Pancreas (tissue), 10 donors: ENCODE measurements at regions not wholly inside any gene's neighbourhood (a gene's known extent, or its start where the extent isn't known, plus 50 kb on each side); places are given as distances from the start of the nearest gene placed in this dataset.

Source experiments
- ATAC-seq, 4 donors: fragments of 200-7000 bp; cut with Tn5 transposase; one replicate each; pipeline versions ENCODE4 v1.8.0 to v1.9.1; 2020; ENCODE audit warnings: mild to moderate bottlenecking in 4 of 4, moderate library complexity in 4 of 4
- DNase-seq, 6 donors: peaks; one replicate each; pipeline ENCODE4 v3.0.0-alpha.2; 2020
- FAIRE-seq: peaks from 2 replicates; lab custom pipeline; 2012; peaks lifted over from hg19 to GRCh38; lab: Jason Lieb, UNC
- H3K27ac ChIP-seq, 4 donors: fragments of 200-600 bp; sonication (generic); 1 replicate in 3 of 4; 2 replicates in 1 of 4; pipeline versions ENCODE4 v1.5.0 to v1.8.0; 2020
- H3K27me3 ChIP-seq, 4 donors: fragments of 200-600 bp; one replicate each; pipeline ENCODE4 v1.8.0; 2021
- H3K36me3 ChIP-seq, 3 donors: fragments of 200-600 bp; sonication (generic) in 1 of 3; one replicate each; pipeline versions ENCODE4 v1.5.0 to v1.8.0; 2020 to 2021
- H3K4me1 ChIP-seq, 3 donors: fragments of 200-600 bp; one replicate each; pipeline ENCODE4 v1.8.0; 2021
- H3K4me3 ChIP-seq, 4 donors: fragments of 200-600 bp; sonication (generic) in 2 of 4; one replicate each; pipeline versions ENCODE4 v1.5.0 to v1.8.0; 2020 to 2021
- H3K9me3 ChIP-seq, 4 donors: fragments of 200-600 bp; one replicate each; pipeline ENCODE4 v1.8.0; 2021
- WGBS, 2 donors: extraction: QIAGEN DNeasy Blood & Tissue Kit; methylation state at CpG; one replicate each; pipeline ENCODE4 v1.1.7; 2013; 5-methylcytosine and 5-hydroxymethylcytosine counted together
- intact Hi-C, 3 donors: fragments of 100-400 bp; cut with DNase I; formaldehyde crosslinking; loops; one replicate each; pipeline versions ENCODE4 v1.11.1 to v1.14.2; 2022
- TF ChIP-seq, protein P1 (sequence below), 4 donors: fragments of 200-600 bp; sonication (generic) in 3 of 4; IDR thresholded peaks; one replicate each; pipeline versions ENCODE4 v1.5.0 to v1.8.0; 2021; ENCODE audit warnings: antibody characterized with exemption in 4 of 4
- donor health status: healthy with polysubstance abuse.
- donor health status: DM: no; HTN: no; CAD: no; lungs with moderate emphysema.
- donor health status: DM: no; HTN: no; CAD: no.
- donor health status: control.
- donor health status: control.
- donor health status: Bipolar disorder and iron deficiency.
- donor health status: DM: yes; HTN: yes; CAD: no.
- donor health status: DM: no; HTN: no; CAD: no.
- donor health status: DM: no; HTN: no; CAD: no.
- donor health status: DM: yes; HTN: yes; CAD: no.

- 15 to 17% methylated on average over 1 of the region's 1 CpG for WGBS, 2 donors
- FAIRE-seq (no peak), DNase-seq (no peak), ATAC-seq (no peak)
- no peak overlapping the region for H3K4me3 ChIP-seq
- intact Hi-C loops, result no loop called here
- TF ChIP-seq, protein P1, sequence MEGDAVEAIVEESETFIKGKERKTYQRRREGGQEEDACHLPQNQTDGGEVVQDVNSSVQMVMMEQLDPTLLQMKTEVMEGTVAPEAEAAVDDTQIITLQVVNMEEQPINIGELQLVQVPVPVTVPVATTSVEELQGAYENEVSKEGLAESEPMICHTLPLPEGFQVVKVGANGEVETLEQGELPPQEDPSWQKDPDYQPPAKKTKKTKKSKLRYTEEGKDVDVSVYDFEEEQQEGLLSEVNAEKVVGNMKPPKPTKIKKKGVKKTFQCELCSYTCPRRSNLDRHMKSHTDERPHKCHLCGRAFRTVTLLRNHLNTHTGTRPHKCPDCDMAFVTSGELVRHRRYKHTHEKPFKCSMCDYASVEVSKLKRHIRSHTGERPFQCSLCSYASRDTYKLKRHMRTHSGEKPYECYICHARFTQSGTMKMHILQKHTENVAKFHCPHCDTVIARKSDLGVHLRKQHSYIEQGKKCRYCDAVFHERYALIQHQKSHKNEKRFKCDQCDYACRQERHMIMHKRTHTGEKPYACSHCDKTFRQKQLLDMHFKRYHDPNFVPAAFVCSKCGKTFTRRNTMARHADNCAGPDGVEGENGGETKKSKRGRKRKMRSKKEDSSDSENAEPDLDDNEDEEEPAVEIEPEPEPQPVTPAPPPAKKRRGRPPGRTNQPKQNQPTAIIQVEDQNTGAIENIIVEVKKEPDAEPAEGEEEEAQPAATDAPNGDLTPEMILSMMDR (IDR thresholded peaks at IDR 0.05), result no peak
- H3K9me3 ChIP-seq, result no peaks in the 10 kb centered on the region
- H3K27ac ChIP-seq, result no peak overlapping the region
- H3K27me3 ChIP-seq, result no peaks in the 10 kb centered on the region
- no peaks in the 10 kb centered on the region for H3K4me1 ChIP-seq
- H3K36me3 ChIP-seq, result no peaks in the 10 kb centered on the region
Measured at GRCh38 chr4:34676400-34676799, 1567.9 kb downstream of the ARAP2 start.

DNA sequence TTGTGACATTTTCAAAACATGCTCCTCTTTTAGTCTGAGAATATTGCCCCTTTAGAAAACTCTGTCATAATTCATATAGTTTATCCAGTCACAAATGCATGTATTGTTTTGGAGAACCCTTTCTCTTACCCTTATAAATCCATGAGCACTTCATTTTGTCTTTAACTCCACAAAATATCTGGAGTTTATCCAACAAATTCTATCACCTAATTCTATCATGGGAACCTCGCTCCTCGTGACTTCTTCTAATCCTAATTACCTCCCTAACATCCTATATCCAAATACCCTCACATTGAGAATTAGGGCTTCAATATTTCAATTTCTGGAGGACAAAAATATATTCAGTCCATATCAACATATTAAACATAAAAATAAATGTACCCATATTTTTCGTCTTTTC, 1565.9 kb downstream of the ARAP2 start:
- H3K4me3 ChIP-seq, result no peak overlapping the region
- DNase-seq, result no peak
- H3K36me3 ChIP-seq, result no peaks in the 10 kb centered on the region
- 53 to 62% methylated on average over 3 of the region's 3 CpGs for WGBS, 2 donors
- no peaks in the 10 kb centered on the region for H3K4me1 ChIP-seq
- H3K27me3 ChIP-seq, result no peaks in the 10 kb centered on the region
- H3K27ac ChIP-seq, result no peak overlapping the region
- intact Hi-C loops, result no loop called here
- no peaks in the 10 kb centered on the region for H3K9me3 ChIP-seq
- ATAC-seq, result no peak
- no peak for FAIRE-seq
- TF ChIP-seq, protein P1 (IDR thresholded peaks at IDR 0.05), result no peak

- Histone ChIP-seq H3K4me3 (no peak overlapping the region), H3K27me3 (no peaks in the 10 kb centered on the region), H3K27ac (no peak overlapping the region), H3K4me1 (no peaks in the 10 kb centered on the region), H3K9me3 (no peaks in the 10 kb centered on the region), H3K36me3 (no peaks in the 10 kb centered on the region)
- 73 to 92% methylated on average over 7 of the region's 7 CpGs for WGBS, 2 donors
- DNase-seq, result no peak
- no peak for ATAC-seq
- intact Hi-C loops, result no loop called here
- TF ChIP-seq, protein P1 (IDR thresholded peaks at IDR 0.05), result no peak
- no peak for FAIRE-seq
Measured at GRCh38 chr4:34679228-34679627, 1565.1 kb downstream of the ARAP2 start.

DNA sequence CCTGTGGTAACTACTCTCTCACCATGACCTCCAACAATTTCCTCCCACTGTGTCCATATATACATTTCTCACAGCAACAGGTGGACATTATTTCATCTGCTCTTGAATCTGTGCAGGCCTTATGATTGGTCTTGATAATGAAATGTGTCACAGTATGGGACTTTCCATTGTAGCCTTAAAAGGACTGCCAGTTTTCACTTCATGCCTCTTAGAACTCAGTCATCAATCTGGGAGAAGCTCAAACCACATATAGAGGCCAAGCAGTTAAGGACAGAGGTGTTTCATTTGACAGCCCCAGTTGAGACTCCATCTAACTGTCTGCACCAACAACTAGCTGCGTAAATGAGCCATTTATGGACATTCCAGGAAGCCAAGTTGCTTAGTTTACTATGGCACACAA, 1534.8 kb downstream of the ARAP2 start:
- ATAC-seq (no peak), DNase-seq (no peak), FAIRE-seq (no peak)
- no peak overlapping the region for H3K4me3 ChIP-seq
- no peaks in the 10 kb centered on the region for H3K27me3 ChIP-seq
- no peaks in the 10 kb centered on the region for H3K4me1 ChIP-seq
- H3K36me3 ChIP-seq, result no peaks in the 10 kb centered on the region
- no peaks in the 10 kb centered on the region for H3K9me3 ChIP-seq
- TF ChIP-seq, protein P1 (IDR thresholded peaks at IDR 0.05), result no peak
- H3K27ac ChIP-seq, result no peak overlapping the region
- 76 to 83% methylated on average over 1 of the region's 1 CpG for WGBS, 2 donors
- intact Hi-C loops, result no loop called here

DNA sequence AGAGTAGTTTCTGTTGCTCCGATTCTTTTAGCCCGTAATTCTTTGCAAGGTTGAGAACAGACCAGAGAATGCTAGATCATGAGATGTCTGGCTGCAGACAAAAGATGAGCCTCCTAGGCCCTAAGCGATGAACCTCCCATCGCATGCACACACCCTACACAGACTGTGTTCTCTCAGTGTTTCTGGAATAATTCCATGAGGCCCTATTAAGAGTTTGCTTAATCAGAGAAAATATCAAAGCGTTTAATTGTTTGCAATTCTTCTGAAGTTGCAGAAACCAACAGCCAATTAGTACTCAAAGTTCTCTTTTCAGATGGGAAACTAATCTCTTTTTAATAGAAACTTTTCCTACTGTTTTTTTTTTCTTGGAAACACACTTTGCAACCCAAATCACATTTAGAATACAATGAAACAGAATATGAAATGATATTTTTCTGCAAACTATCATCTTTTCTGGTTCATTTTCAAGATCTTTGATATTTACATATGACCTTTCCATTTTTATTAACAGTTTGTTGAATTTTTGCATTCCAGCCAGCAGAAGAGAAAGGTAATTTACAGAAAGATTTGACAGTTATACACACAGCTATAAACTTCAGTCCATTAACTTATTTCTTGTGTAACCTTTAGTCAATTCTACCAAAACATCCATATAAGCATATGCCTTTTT, 1525.6 kb downstream of the ARAP2 start:
- FAIRE-seq, result no peak
- no peak overlapping the region for H3K27ac ChIP-seq
- H3K4me3 ChIP-seq, result no peak overlapping the region
- no peaks in the 10 kb centered on the region for H3K4me1 ChIP-seq
- H3K9me3 ChIP-seq, result no peaks in the 10 kb centered on the region
- WGBS, 2 donors, result 74 to 75% methylated on average over 5 of the region's 5 CpGs
- no peak for DNase-seq
- H3K36me3 ChIP-seq, result no peaks in the 10 kb centered on the region
- no peaks in the 10 kb centered on the region for H3K27me3 ChIP-seq
- intact Hi-C loops, result no loop called here
- ATAC-seq, result no peak
- TF ChIP-seq, protein P1 (IDR thresholded peaks at IDR 0.05), result no peak
